B cell (primary cell): ENCODE measurements at regions not wholly inside any gene's neighbourhood (a gene's known extent, or its start where the extent isn't known, plus 50 kb on each side); places are given as distances from the start of the nearest gene placed in this dataset.

Experiments
- EZH2 ChIP-seq: IDR thresholded peaks from 2 replicates; pipeline ENCODE4 v1.6.1; 2012; ENCODE audit warnings: borderline replicate concordance, low read depth, mild to moderate bottlenecking, moderate library complexity, low read length; ENCODE audit not compliant: insufficient read depth, poor library complexity, severe bottlenecking
- TF ChIP-seq, protein P1 (sequence below): fragments of 200-600 bp; IDR thresholded peaks from one replicate; pipeline ENCODE4 v1.8.0; 2022; ENCODE audit warnings: antibody characterized with exemption, mild to moderate bottlenecking

DNA sequence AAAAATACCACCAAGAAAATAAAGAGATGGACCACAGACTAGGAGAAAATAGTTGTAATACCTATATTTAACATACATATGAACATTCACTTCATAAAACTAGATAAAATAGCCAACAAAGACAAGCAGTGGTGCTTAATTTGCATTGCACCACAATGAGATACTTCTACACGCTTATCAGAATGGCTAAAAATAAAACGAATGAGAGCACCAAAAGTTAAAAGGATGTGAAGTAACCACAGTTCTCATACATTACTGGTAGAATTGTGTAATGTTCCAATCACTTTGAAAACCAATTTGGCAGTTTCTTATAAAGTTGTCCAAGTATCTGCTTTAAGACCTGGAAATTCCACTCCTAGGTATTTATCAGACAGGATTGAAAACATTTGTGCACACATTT is 198.9 kb upstream of the SGCD start:
- TF ChIP-seq, protein P1, sequence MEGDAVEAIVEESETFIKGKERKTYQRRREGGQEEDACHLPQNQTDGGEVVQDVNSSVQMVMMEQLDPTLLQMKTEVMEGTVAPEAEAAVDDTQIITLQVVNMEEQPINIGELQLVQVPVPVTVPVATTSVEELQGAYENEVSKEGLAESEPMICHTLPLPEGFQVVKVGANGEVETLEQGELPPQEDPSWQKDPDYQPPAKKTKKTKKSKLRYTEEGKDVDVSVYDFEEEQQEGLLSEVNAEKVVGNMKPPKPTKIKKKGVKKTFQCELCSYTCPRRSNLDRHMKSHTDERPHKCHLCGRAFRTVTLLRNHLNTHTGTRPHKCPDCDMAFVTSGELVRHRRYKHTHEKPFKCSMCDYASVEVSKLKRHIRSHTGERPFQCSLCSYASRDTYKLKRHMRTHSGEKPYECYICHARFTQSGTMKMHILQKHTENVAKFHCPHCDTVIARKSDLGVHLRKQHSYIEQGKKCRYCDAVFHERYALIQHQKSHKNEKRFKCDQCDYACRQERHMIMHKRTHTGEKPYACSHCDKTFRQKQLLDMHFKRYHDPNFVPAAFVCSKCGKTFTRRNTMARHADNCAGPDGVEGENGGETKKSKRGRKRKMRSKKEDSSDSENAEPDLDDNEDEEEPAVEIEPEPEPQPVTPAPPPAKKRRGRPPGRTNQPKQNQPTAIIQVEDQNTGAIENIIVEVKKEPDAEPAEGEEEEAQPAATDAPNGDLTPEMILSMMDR: no peak
- no peak for TF ChIP-seq EZH2
